ENCODE measurements at regions not wholly inside any gene's neighbourhood (a gene's known extent, or its start where the extent isn't known, plus 50 kb on each side); places are given as distances from the start of the nearest gene placed in this dataset.

GRCh38 chr5:145062280-145063062, 772.7 kb downstream of the PRELID2 start:
- in situ Hi-C loops (cut with MboI) (no loop called here), intact Hi-C loops (cut with micrococcal nuclease) (no loop called here)
- no peak for ATAC-seq
- no peak overlapping the region for H3K4me3 ChIP-seq
- H3K79me2 ChIP-seq (ENCODE audit: control insufficient read depth, insufficient read depth, low read length) = no peaks in the 10 kb centered on the region
- H3K27ac ChIP-seq (ENCODE audit: extremely low read depth, low read depth, low read length) = no peak overlapping the region
- WGBS (ENCODE audit: insufficient coverage, low coverage, missing lambda C conversion rate) = 1% methylated on average over 6 of the region's 6 CpGs
- H3K36me3 ChIP-seq (ENCODE audit: control insufficient read depth, insufficient read depth, low read length) = no peaks in the 10 kb centered on the region
- H4K20me1 ChIP-seq (replicated peaks; ENCODE audit: control insufficient read depth, insufficient read depth, low read length) = no peaks in the 10 kb centered on the region
- no TSS peak for BruUV-seq (replicated peaks)
- H2AFZ ChIP-seq (ENCODE audit: low read depth, low read length) = no peak overlapping the region
- FAIRE-seq = no peak
- ChIA-PET POLR2A (no interaction called here), CTCF (ENCODE audit: low intra/inter-chr PET ratio) (no interaction called here)
- H3K9me3 ChIP-seq (replicated peaks; ENCODE audit: control insufficient read depth, insufficient read depth, low read depth, low read length) = no peaks in the 10 kb centered on the region
- H3K27me3 ChIP-seq (ENCODE audit: control insufficient read depth in 2 of 2, insufficient read depth in 2 of 2, low read length in 2 of 2) = no peaks in the 10 kb centered on the region
- H3K4me1 ChIP-seq (replicated peaks in 1 of 2; ENCODE audit: control insufficient read depth in 2 of 2, insufficient read depth in 2 of 2, low read length in 2 of 2) = no peaks in the 10 kb centered on the region
- DNase-seq (ENCODE audit: extremely low read depth in 1 of 4, low spot score in 3 of 4) = no peak
- H3K9me1 ChIP-seq (ENCODE audit: control insufficient read depth, insufficient read depth, low read length) = no peaks in the 10 kb centered on the region
- H3K9ac ChIP-seq (ENCODE audit: insufficient read depth in 1 of 2, low read depth in 2 of 2, low read length in 2 of 2) = no peak overlapping the region
- no peak overlapping the region for H3K4me2 ChIP-seq (ENCODE audit: insufficient read depth, low read length)
- TF ChIP-seq NCOR1 (IDR thresholded peaks at IDR 0.05) (no peak), BCLAF1 (IDR thresholded peaks at IDR 0.05; ENCODE audit: borderline replicate concordance in 1 of 2, control insufficient read depth in 1 of 2, low read depth in 2 of 2, low read length in 1 of 2) (no peak), ELK3 (CRISPR knock-in tag; IDR thresholded peaks at IDR 0.05) (no peak), ZNF780A (CRISPR knock-in tag; IDR thresholded peaks at IDR 0.05) (no peak), MAX (CRISPR knock-in tag; IDR thresholded peaks at IDR 0.05) (no peak), E2F5 (CRISPR knock-in tag; IDR thresholded peaks at IDR 0.05) (no peak), SP2 (IDR thresholded peaks at IDR 0.05; ENCODE audit: extremely low read depth, low read depth, low read length, poor library complexity, severe bottlenecking) (no peak), SREBF1 (IDR thresholded peaks at IDR 0.05; ENCODE audit: borderline replicate concordance, low read depth, low read length) (no peak), ZNF655 (CRISPR knock-in tag; IDR thresholded peaks at IDR 0.05) (no peak), FOXA1 (IDR thresholded peaks at IDR 0.05; ENCODE audit: borderline replicate concordance) (no peak), E2F6 (IDR thresholded peaks at IDR 0.05; ENCODE audit: borderline replicate concordance in 1 of 2, extremely low read depth in 1 of 2, insufficient read depth in 1 of 2, insufficient read length in 1 of 2, low read depth in 1 of 2, low read length in 1 of 2, poor library complexity in 1 of 2, severe bottlenecking in 1 of 2) (no peak)

Data from K562 (cell line).